Loucy (cell line): ENCODE measurements at regions not wholly inside any gene's neighbourhood (a gene's known extent, or its start where the extent isn't known, plus 50 kb on each side); places are given as distances from the start of the nearest gene placed in this dataset.

Source experiments
- CTCF ChIP-seq: fragments of 200-600 bp; sonication (generic); conservative IDR thresholded peaks from 2 replicates; pipeline ENCODE4 v1.5.1; 2014; ENCODE audit warnings: mild to moderate bottlenecking, antibody characterized with exemption, low read length
- EZH2phosphoT487 ChIP-seq: fragments of 200-600 bp; IDR thresholded peaks from 2 replicates; pipeline ENCODE4 v1.6.1; 2018; ENCODE audit warnings: antibody characterized with exemption, mild to moderate bottlenecking, moderate library complexity, borderline replicate concordance

- TF ChIP-seq CTCF (no peak), EZH2phosphoT487 (no peak)
Measured at GRCh38 chr2:37507051-37507410, 162.6 kb downstream of the QPCT start.
